Panc1 (cell line): ENCODE measurements at regions not wholly inside any gene's neighbourhood (a gene's known extent, or its start where the extent isn't known, plus 50 kb on each side); places are given as distances from the start of the nearest gene placed in this dataset.
"Not testable (repeated sequence)": the region's sequence is repeated elsewhere in the genome, so short reads cannot be mapped to it uniquely, and the experiment has no call there.

Source experiments
- CTCF ChIP-seq: fragments of 450-650 bp; IDR thresholded peaks from 2 replicates; pipeline ENCODE4 v1.5.1; 2017; ENCODE audit warnings: mild to moderate bottlenecking
- POLR2AphosphoS5 ChIP-seq: IDR thresholded peaks from 2 replicates; pipeline ENCODE4 v1.6.1; 2012; ENCODE audit warnings: mild to moderate bottlenecking, low read depth, low read length, moderate library complexity
- REST ChIP-seq, 2 experiments: IDR thresholded peaks; 2 replicates each; pipeline ENCODE4 v1.6.1; 2011 to 2012; ENCODE audit warnings: low read depth in 2 of 2, control low read depth in 1 of 2, low read length in 1 of 2, mild to moderate bottlenecking in 1 of 2, moderate library complexity in 1 of 2; ENCODE audit not compliant: insufficient read depth in 1 of 2
- SIN3A ChIP-seq: IDR thresholded peaks from 2 replicates; pipeline ENCODE4 v1.6.1; 2012; ENCODE audit warnings: low read depth, mild to moderate bottlenecking, low read length, moderate library complexity, borderline replicate concordance; ENCODE audit not compliant: insufficient read depth

GRCh38 chr10:38310111-38310510, 216.0 kb downstream of the ZNF37A start:
- TF ChIP-seq CTCF; POLR2AphosphoS5; SIN3A; REST (IDR thresholded peaks at IDR 0.05; ENCODE audit: insufficient read depth in 1 of 2, low read depth in 2 of 2, low read length in 1 of 2): not testable (repeated sequence)
